Gastroesophageal sphincter (tissue), 3 donors: ENCODE measurements at regions not wholly inside any gene's neighbourhood (a gene's known extent, or its start where the extent isn't known, plus 50 kb on each side); places are given as distances from the start of the nearest gene placed in this dataset.

Experiments
- POLR2A ChIP-seq, 2 donors: fragments of 450-650 bp; IDR thresholded peaks; one replicate each; pipeline ENCODE4 v1.6.1; 2017; ENCODE audit warnings: antibody characterized with exemption in 2 of 2, mild to moderate bottlenecking in 2 of 2, moderate library complexity in 1 of 2
- TF ChIP-seq, protein P1 (sequence below), 4 experiments: fragments of 200-600 bp in 2 of 4; fragments of 450-650 bp in 2 of 4; sonication (generic) in 1 of 4; IDR thresholded peaks; one replicate each; pipeline ENCODE4 v1.5.1; 2017 to 2019; ENCODE audit warnings: antibody characterized with exemption in 4 of 4, mild to moderate bottlenecking in 2 of 4, moderate library complexity in 2 of 4

DNA sequence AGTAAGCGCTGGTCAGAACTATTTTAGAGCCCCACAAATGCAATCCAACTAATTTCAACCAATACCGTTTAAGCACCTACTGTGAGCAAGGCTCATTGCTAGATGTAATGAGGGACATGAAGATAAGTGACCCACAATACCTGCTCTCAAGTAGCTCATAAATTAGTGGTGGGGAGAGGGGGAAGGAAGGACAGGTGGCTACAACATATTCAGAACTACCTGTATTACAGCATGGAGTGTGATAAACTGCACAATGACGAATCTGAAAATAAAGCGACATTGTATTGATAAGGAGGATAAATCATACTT is 311.6 kb upstream of the DIAPH2 start:
- no peak for TF ChIP-seq POLR2A (IDR thresholded peaks at IDR 0.05)
- TF ChIP-seq, protein P1, sequence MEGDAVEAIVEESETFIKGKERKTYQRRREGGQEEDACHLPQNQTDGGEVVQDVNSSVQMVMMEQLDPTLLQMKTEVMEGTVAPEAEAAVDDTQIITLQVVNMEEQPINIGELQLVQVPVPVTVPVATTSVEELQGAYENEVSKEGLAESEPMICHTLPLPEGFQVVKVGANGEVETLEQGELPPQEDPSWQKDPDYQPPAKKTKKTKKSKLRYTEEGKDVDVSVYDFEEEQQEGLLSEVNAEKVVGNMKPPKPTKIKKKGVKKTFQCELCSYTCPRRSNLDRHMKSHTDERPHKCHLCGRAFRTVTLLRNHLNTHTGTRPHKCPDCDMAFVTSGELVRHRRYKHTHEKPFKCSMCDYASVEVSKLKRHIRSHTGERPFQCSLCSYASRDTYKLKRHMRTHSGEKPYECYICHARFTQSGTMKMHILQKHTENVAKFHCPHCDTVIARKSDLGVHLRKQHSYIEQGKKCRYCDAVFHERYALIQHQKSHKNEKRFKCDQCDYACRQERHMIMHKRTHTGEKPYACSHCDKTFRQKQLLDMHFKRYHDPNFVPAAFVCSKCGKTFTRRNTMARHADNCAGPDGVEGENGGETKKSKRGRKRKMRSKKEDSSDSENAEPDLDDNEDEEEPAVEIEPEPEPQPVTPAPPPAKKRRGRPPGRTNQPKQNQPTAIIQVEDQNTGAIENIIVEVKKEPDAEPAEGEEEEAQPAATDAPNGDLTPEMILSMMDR (IDR thresholded peaks at IDR 0.05): no peak
